Astrocyte (in vitro differentiated cells and primary cell): ENCODE measurements at regions not wholly inside any gene's neighbourhood (a gene's known extent, or its start where the extent isn't known, plus 50 kb on each side); places are given as distances from the start of the nearest gene placed in this dataset.

Source experiments
- DNase-seq: peaks from one replicate; pipeline ENCODE4 v3.0.0-alpha.2; 2010; ENCODE audit warnings: low read depth
- FAIRE-seq: peaks from 2 replicates; lab custom pipeline; 2011; peaks lifted over from hg19 to GRCh38; lab: Jason Lieb, UNC
- H2AFZ ChIP-seq: 2 replicates; pipeline ENCODE4 v1.6.0; 2012; ENCODE audit warnings: low read depth, low read length, inconsistent platforms
- H3K27ac ChIP-seq: 2 replicates; pipeline ENCODE4 v1.5.1; 2011; ENCODE audit warnings: low read depth, low read length, inconsistent platforms
- H3K27me3 ChIP-seq: 2 replicates; pipeline ENCODE4 v1.6.0; 2011; ENCODE audit warnings: low read length, inconsistent platforms; ENCODE audit not compliant: insufficient read depth
- H3K36me3 ChIP-seq: 2 replicates; pipeline ENCODE4 v1.5.1; 2011; ENCODE audit warnings: low read length, inconsistent platforms; ENCODE audit not compliant: insufficient read depth
- H3K4me1 ChIP-seq: 2 replicates; pipeline ENCODE4 v1.5.1; 2011; ENCODE audit warnings: low read length, inconsistent platforms; ENCODE audit not compliant: insufficient read depth
- H3K4me2 ChIP-seq: 2 replicates; pipeline ENCODE4 v1.6.0; 2012; ENCODE audit warnings: low read length, inconsistent platforms
- H3K4me3 ChIP-seq: 2 replicates; pipeline ENCODE4 v1.5.1; 2011; ENCODE audit warnings: low read depth, mild to moderate bottlenecking, low read length, inconsistent platforms; ENCODE audit not compliant: insufficient read depth
- H3K79me2 ChIP-seq: 2 replicates; pipeline ENCODE4 v1.6.0; 2012; ENCODE audit warnings: mild to moderate bottlenecking, low read length, inconsistent platforms; ENCODE audit not compliant: insufficient read depth
- H3K9ac ChIP-seq: 2 replicates; pipeline ENCODE4 v1.6.0; 2012; ENCODE audit warnings: mild to moderate bottlenecking, low read length, inconsistent platforms
- H3K9me3 ChIP-seq: 2 replicates; pipeline ENCODE4 v1.5.1; 2012; ENCODE audit warnings: low read depth, mild to moderate bottlenecking, low read length, inconsistent platforms; ENCODE audit not compliant: insufficient read depth
- H4K20me1 ChIP-seq: 2 replicates; pipeline ENCODE4 v1.6.0; 2012; ENCODE audit warnings: low read length, inconsistent platforms; ENCODE audit not compliant: insufficient read depth
- H3K27ac Mint-ChIP-seq: one replicate; pipeline ENCODE4 v1.8.0; 2021; ENCODE audit warnings: mild to moderate bottlenecking, mixed read lengths; ENCODE audit not compliant: unreplicated experiment
- H3K27me3 Mint-ChIP-seq: one replicate; pipeline ENCODE4 v1.8.0; 2021; ENCODE audit warnings: low read depth, mixed read lengths; ENCODE audit not compliant: unreplicated experiment
- H3K36me3 Mint-ChIP-seq: one replicate; pipeline ENCODE4 v1.8.0; 2021; ENCODE audit warnings: low read depth, mixed read lengths; ENCODE audit not compliant: unreplicated experiment
- H3K4me1 Mint-ChIP-seq: one replicate; pipeline ENCODE4 v1.8.0; 2021; ENCODE audit warnings: low read depth, mixed read lengths; ENCODE audit not compliant: unreplicated experiment
- H3K4me3 Mint-ChIP-seq: one replicate; pipeline ENCODE4 v1.8.0; 2021; ENCODE audit warnings: mild to moderate bottlenecking, moderate library complexity, mixed read lengths; ENCODE audit not compliant: unreplicated experiment
- H3K9me3 Mint-ChIP-seq: one replicate; pipeline ENCODE4 v1.8.0; 2021; ENCODE audit warnings: mild to moderate bottlenecking, mixed read lengths; ENCODE audit not compliant: unreplicated experiment
- CTCF ChIP-seq: IDR thresholded peaks from 2 replicates; pipeline ENCODE4 v1.5.1; 2011; ENCODE audit warnings: low read depth, mild to moderate bottlenecking, inconsistent platforms, low read length, moderate library complexity; ENCODE audit not compliant: insufficient read depth
- EZH2 ChIP-seq: IDR thresholded peaks from 2 replicates; pipeline ENCODE4 v1.6.1; 2012; ENCODE audit warnings: mild to moderate bottlenecking, low read length, inconsistent platforms; ENCODE audit not compliant: insufficient read depth

- no peaks in the 10 kb centered on the region for H3K36me3 ChIP-seq
- H4K20me1 ChIP-seq: no peaks in the 10 kb centered on the region
- H3K27ac Mint-ChIP-seq: no peak overlapping the region
- H3K4me3 ChIP-seq: no peak overlapping the region
- FAIRE-seq (no peak), DNase-seq (no peak)
- no peak overlapping the region for H2AFZ ChIP-seq
- H3K9me3 ChIP-seq: no peaks in the 10 kb centered on the region
- peaks cover 1% of the 10 kb centered on the region for H3K9me3 Mint-ChIP-seq
- peaks cover 10% of the 10 kb centered on the region for H3K4me1 Mint-ChIP-seq
- no peaks in the 10 kb centered on the region for H3K36me3 Mint-ChIP-seq
- no peak for TF ChIP-seq EZH2
- no peak for TF ChIP-seq CTCF
- H3K27me3 Mint-ChIP-seq: peaks cover 2% of the 10 kb centered on the region
- H3K79me2 ChIP-seq: no peaks in the 10 kb centered on the region
- H3K9ac ChIP-seq: no peak overlapping the region
- H3K4me1 ChIP-seq: no peaks in the 10 kb centered on the region
- no peak overlapping the region for H3K4me2 ChIP-seq
- no peak overlapping the region for H3K27ac ChIP-seq
- no peaks in the 10 kb centered on the region for H3K27me3 ChIP-seq
- no peak overlapping the region for H3K4me3 Mint-ChIP-seq
Measured at GRCh38 chr4:23361453-23361852, 528.4 kb downstream of the PPARGC1A start.

- no peak for FAIRE-seq
- TF ChIP-seq CTCF (no peak), EZH2 (no peak)
- H3K27me3 Mint-ChIP-seq: peaks cover 2% of the 10 kb centered on the region
Measured at GRCh38 chr4:23360718-23361117, 529.1 kb downstream of the PPARGC1A start.

GRCh38 chr4:23355258-23355657 lies 534.6 kb downstream of the PPARGC1A start:
- H3K4me2 ChIP-seq: no peak overlapping the region
- no peaks in the 10 kb centered on the region for H3K9me3 ChIP-seq
- no peaks in the 10 kb centered on the region for H3K79me2 ChIP-seq
- H4K20me1 ChIP-seq: no peaks in the 10 kb centered on the region
- H3K4me1 ChIP-seq: no peaks in the 10 kb centered on the region
- Mint-ChIP-seq H3K4me1 (no peaks in the 10 kb centered on the region), H3K4me3 (no peak overlapping the region), H3K36me3 (no peaks in the 10 kb centered on the region), H3K27ac (no peak overlapping the region), H3K9me3 (no peaks in the 10 kb centered on the region), H3K27me3 (no peaks in the 10 kb centered on the region)
- DNase-seq (no peak), FAIRE-seq (no peak)
- H3K27ac ChIP-seq: no peak overlapping the region
- H3K4me3 ChIP-seq: no peak overlapping the region
- H3K9ac ChIP-seq: no peak overlapping the region
- no peak overlapping the region for H2AFZ ChIP-seq
- TF ChIP-seq EZH2: no peak
- no peak for TF ChIP-seq CTCF
- no peaks in the 10 kb centered on the region for H3K27me3 ChIP-seq
- no peaks in the 10 kb centered on the region for H3K36me3 ChIP-seq

More at GRCh38 chr4:23360718-23361117, 529.1 kb downstream of the PPARGC1A start:
- Histone ChIP-seq H3K27me3 (no peaks in the 10 kb centered on the region), H3K79me2 (no peaks in the 10 kb centered on the region), H4K20me1 (no peaks in the 10 kb centered on the region), H3K4me1 (no peaks in the 10 kb centered on the region), H3K4me2 (no peak overlapping the region), H3K9me3 (no peaks in the 10 kb centered on the region), H3K27ac (no peak overlapping the region), H2AFZ (no peak overlapping the region), H3K9ac (no peak overlapping the region), H3K36me3 (no peaks in the 10 kb centered on the region), H3K4me3 (no peak overlapping the region)
- H3K36me3 Mint-ChIP-seq: no peaks in the 10 kb centered on the region
- DNase-seq: no peak
- H3K9me3 Mint-ChIP-seq: peaks cover 1% of the 10 kb centered on the region
- peaks cover 4% of the 10 kb centered on the region for H3K4me1 Mint-ChIP-seq
- H3K27ac Mint-ChIP-seq: no peak overlapping the region
- no peak overlapping the region for H3K4me3 Mint-ChIP-seq
